IPS-18a (cell line): ENCODE measurements at regions not wholly inside any gene's neighbourhood (a gene's known extent, or its start where the extent isn't known, plus 50 kb on each side); places are given as distances from the start of the nearest gene placed in this dataset.

Experiments
- H3K27ac ChIP-seq: one replicate; pipeline ENCODE4 v1.5.1; 2013; ENCODE audit warnings: low read length
- H3K27me3 ChIP-seq: one replicate; pipeline ENCODE4 v1.6.1; 2013; ENCODE audit warnings: mild to moderate bottlenecking, low read length; ENCODE audit not compliant: control insufficient read depth, insufficient read depth
- H3K36me3 ChIP-seq: one replicate; pipeline ENCODE4 v1.6.1; 2013; ENCODE audit warnings: low read depth, low read length; ENCODE audit not compliant: control insufficient read depth
- H3K4me1 ChIP-seq: one replicate; pipeline ENCODE4 v1.6.1; 2013; ENCODE audit warnings: low read depth, low read length; ENCODE audit not compliant: control insufficient read depth
- H3K4me3 ChIP-seq: one replicate; pipeline ENCODE4 v1.5.1; 2013; ENCODE audit warnings: low read length
- H3K9ac ChIP-seq: one replicate; pipeline ENCODE4 v1.6.1; 2013; ENCODE audit warnings: mild to moderate bottlenecking, low read length, moderate library complexity
- H3K9me3 ChIP-seq: one replicate; pipeline ENCODE4 v1.6.1; 2013; ENCODE audit warnings: low read depth, low read length; ENCODE audit not compliant: control insufficient read depth

DNA sequence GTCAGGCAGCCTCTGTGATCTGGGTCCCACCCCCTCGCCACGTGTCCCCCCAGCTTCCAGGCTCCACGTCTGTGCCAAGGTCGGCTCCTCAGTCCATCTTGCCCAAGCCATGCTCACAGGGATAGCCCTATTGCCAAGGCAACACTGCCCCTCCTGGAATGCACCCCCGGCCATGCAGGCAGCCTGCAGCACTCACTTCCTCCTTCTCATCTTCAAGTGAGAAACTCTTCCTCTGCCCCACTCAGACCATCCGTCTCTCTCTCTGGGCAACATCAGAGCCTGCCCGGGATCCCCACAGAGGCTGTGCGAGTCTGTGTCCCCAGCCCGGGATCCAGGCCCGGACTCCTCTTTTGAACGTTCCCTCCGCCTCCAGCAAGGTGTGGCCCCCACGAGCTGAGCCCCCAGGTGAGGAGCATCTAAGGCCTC is 852.3 kb downstream of the BRD1 start:
- no peaks in the 10 kb centered on the region for H3K9me3 ChIP-seq

DNA sequence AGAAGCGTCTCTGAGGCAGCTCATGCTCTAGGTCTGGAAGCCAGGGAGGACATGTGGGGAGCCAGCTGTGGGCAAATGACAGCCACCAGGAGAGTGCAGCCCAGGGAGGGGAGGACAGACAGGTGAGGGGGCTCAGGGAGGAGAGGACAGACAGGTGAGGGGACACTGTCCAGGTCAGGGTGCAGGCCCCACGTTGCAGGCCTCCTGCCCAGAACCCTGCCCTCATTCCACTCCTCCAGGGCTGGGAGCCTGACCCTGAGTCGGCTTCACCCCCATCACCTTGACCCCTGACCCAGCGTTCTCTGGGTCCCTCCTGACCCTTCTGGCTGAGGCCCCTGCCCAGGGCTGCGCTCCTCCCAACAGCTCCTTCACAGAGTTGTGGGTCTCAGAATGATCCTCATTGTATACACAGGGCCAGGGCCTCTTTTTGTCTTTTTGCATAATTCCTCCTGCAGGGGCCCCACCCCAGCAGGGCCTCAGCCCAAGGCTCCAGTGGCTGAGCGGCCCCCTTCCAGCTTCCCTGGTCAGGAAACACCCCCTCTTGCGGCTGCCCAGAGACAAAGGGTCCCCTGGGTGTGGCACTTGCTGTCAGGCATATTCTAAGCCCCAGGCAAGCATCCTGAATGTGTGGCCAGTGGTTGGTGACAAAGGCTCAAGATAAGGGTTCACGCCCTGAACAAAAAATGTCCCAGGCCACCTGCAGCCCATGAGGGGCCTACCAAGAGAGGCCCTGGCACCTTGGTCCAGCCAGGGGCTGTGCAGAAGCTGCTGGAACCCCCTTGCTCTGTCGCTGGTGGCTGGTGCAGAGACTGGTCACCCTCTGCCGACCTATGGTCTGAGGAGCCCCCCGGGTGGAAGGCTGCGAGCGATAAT is 853.0 kb downstream of the BRD1 start:
- Histone ChIP-seq H3K36me3 (no peaks in the 10 kb centered on the region), H3K27me3 (no peaks in the 10 kb centered on the region), H3K27ac (no peak overlapping the region)

More for the DNA sequence above, 852.3 kb downstream of the BRD1 start:
- no peaks in the 10 kb centered on the region for H3K4me1 ChIP-seq
- H3K27me3 ChIP-seq, result no peaks in the 10 kb centered on the region
- no peaks in the 10 kb centered on the region for H3K36me3 ChIP-seq
- H3K4me3 ChIP-seq, result no peak overlapping the region
- H3K27ac ChIP-seq, result no peak overlapping the region
- no peak overlapping the region for H3K9ac ChIP-seq

GRCh38 chr22:48973694-48974041 is 854.0 kb downstream of the BRD1 start:
- H3K36me3 ChIP-seq, result no peaks in the 10 kb centered on the region

More for the DNA sequence above, 853.0 kb downstream of the BRD1 start:
- Histone ChIP-seq H3K4me1 (no peaks in the 10 kb centered on the region), H3K4me3 (no peak overlapping the region), H3K9ac (no peak overlapping the region), H3K9me3 (no peaks in the 10 kb centered on the region)

DNA sequence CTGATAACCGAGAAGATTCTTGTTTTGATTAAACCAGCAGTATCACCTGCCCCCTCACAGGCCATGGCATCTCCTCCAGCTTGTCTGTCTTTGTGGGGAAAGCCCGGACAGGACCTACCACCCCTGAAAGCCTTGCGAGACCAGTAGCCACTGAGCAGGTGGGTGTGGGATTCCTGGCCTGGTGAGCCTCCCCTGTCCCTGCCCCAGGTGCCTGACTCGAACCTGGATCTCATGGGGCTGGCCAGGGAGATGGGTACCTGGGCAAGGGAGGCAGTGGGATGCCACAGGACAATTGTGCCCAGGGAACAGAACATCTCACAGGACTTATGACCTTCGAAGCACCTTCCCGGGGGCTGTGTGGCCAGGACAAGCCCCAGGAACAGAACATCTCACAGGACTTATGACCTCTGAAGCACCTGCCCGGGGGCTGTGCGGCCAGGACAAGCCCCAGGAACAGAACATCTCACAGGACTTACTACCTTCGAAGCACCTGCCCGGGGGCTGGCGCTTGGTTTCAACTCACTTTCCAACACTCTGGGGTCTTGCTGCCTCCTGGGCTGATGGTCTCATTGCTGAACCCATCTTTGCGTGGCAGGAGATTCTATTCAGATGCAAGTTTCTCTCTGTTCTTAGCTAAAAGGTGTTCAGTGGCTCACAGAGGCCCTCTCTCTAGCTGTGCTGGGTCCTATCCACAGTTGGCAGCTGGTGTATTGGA is 854.5 kb downstream of the BRD1 start:
- no peak overlapping the region for H3K27ac ChIP-seq
- H3K9me3 ChIP-seq, result no peaks in the 10 kb centered on the region
- no peaks in the 10 kb centered on the region for H3K4me1 ChIP-seq
- H3K9ac ChIP-seq, result no peak overlapping the region
- H3K27me3 ChIP-seq, result no peaks in the 10 kb centered on the region
- no peaks in the 10 kb centered on the region for H3K36me3 ChIP-seq
- H3K4me3 ChIP-seq, result no peak overlapping the region

More at GRCh38 chr22:48973694-48974041, 854.0 kb downstream of the BRD1 start:
- H3K9me3 ChIP-seq, result no peaks in the 10 kb centered on the region
- no peak overlapping the region for H3K4me3 ChIP-seq
- no peaks in the 10 kb centered on the region for H3K4me1 ChIP-seq
- H3K27ac ChIP-seq, result no peak overlapping the region
- no peak overlapping the region for H3K9ac ChIP-seq
- H3K27me3 ChIP-seq, result no peaks in the 10 kb centered on the region

DNA sequence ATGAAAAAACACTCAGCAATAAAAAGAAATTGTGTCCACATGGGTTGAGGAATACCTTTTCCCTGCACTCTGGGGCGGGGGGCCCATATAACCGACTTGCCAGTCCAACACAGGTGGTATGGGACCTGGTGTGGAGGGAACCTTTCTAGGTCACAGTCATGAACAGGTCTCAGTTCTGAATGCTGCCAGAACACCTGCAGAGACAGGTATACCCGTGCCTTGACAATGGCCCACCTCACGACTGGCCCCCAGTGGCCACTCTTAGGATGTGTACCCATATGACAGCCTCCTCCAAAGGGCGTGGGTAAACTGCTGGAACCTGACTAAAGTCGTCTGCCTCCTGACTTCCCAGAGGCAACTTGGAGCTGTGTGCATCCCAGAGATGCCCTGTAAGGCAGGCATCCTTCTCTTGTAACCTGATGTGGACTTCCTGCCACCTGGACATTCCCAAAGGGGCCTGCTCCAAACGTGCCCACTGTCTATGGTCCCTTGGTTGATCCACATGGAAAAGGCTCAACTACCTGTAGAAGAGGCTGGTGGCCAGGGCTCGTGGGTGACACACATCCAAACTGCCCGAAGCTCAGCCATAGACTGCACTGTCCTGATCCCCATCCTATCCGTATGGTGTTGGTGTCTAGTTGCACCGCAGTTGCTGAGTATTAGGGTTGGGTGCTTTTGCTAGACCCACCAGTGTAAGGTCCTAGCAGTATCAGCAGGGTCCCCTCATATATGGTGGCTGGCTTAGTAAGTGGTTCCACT is 859.3 kb downstream of the BRD1 start:
- Histone ChIP-seq H3K4me3 (no peak overlapping the region), H3K9ac (no peak overlapping the region), H3K9me3 (no peaks in the 10 kb centered on the region), H3K36me3 (no peaks in the 10 kb centered on the region), H3K27ac (no peak overlapping the region), H3K27me3 (no peaks in the 10 kb centered on the region), H3K4me1 (peaks cover 5% of the 10 kb centered on the region)

- Histone ChIP-seq H3K27me3 (no peaks in the 10 kb centered on the region), H3K4me1 (peaks cover 23% of the 10 kb centered on the region), H3K27ac (peak overlapping the region; percentile 35)
Observed at GRCh38 chr22:48963405-48963804, 864.3 kb downstream of the BRD1 start.

DNA sequence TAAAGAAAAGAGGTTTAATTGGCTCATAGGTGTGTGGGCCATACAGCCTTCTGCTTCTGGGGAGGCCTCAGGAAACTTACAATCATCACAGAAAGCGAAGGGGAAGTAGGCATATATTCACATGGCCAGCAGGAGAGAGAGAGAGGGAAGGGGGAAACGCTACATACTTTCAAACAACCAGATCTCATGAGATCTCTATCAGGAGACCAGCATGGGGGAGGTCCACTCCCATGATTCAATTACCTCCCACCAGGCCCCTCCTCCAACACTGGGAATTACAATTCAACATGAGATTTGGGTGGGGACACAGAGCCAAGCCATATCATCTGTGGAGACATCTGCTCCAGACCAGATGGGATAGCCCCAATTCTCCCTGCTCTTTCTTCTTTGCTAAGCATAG is 866.0 kb downstream of the BRD1 start:
- Histone ChIP-seq H3K4me1 (peaks cover 23% of the 10 kb centered on the region), H3K4me3 (no peak overlapping the region), H3K36me3 (no peaks in the 10 kb centered on the region), H3K27ac (no peak overlapping the region), H3K27me3 (no peaks in the 10 kb centered on the region), H3K9ac (no peak overlapping the region), H3K9me3 (no peaks in the 10 kb centered on the region)

More at GRCh38 chr22:48963405-48963804, 864.3 kb downstream of the BRD1 start:
- no peak overlapping the region for H3K4me3 ChIP-seq
- H3K9ac ChIP-seq, result peak overlapping the region; percentile 20
- H3K9me3 ChIP-seq, result no peaks in the 10 kb centered on the region
- no peaks in the 10 kb centered on the region for H3K36me3 ChIP-seq

DNA sequence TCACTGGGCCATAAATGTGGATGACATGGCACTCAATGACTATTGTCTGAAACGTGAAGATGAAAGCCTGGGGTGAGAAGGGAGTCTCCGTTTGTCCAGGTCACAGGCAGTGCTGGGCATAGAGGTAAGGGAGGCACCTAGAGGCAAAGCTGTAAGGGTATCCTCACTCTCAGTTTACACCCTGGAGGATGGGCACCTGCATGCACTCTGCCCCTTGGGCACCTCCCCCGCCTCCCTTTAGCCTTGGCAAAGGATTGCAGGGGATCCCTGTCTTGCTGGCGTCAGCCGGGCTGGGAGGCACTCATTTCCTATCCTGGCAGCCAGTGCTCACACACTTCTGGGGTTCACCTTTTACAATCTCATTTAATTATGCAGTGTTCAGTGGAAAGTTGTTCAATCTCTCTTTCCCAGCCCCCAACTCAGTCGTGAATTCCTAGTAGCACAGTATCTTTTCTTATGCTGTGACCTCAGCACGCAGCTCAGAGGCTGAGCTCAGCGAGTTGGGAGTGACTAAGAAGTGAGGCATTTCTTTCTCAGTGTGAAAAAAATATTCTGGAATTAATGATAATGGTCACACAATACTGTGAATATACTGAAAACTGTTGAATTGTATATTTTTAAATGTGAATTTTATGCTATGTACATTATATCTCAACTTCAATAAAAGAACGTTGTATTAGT is 866.6 kb downstream of the BRD1 start:
- H3K9ac ChIP-seq, result no peak overlapping the region
- no peak overlapping the region for H3K27ac ChIP-seq
- no peaks in the 10 kb centered on the region for H3K27me3 ChIP-seq
- H3K4me3 ChIP-seq, result no peak overlapping the region
- H3K36me3 ChIP-seq, result no peaks in the 10 kb centered on the region
- peaks cover 23% of the 10 kb centered on the region for H3K4me1 ChIP-seq
- no peaks in the 10 kb centered on the region for H3K9me3 ChIP-seq

- Histone ChIP-seq H3K4me1 (peaks cover 23% of the 10 kb centered on the region), H3K27me3 (no peaks in the 10 kb centered on the region), H3K9ac (no peak overlapping the region), H3K4me3 (no peak overlapping the region), H3K9me3 (no peaks in the 10 kb centered on the region), H3K36me3 (no peaks in the 10 kb centered on the region), H3K27ac (no peak overlapping the region)
Observed at GRCh38 chr22:48960576-48960975, 867.1 kb downstream of the BRD1 start.

DNA sequence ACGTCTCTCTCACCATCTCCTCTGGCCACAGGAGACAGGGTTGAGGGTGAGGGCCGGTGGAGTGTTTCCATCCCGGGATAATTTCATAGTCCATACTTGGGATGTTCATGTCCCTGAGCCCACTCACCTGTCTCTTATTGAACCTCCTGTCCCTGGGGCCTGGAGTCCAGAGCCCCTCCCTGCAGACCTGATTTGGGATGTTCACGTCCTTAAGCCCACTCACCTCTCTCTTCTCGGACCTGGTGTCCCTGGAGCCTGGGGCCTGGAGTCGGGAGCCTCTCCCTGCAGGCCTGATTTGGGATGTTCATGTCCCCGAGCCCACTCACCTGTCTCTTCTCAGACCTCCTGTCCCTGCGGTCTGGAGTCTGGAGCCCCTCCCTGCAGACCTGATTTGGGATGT is 868.2 kb downstream of the BRD1 start:
- no peaks in the 10 kb centered on the region for H3K36me3 ChIP-seq
- no peaks in the 10 kb centered on the region for H3K9me3 ChIP-seq
- H3K27ac ChIP-seq, result no peak overlapping the region
- no peaks in the 10 kb centered on the region for H3K27me3 ChIP-seq
- no peak overlapping the region for H3K9ac ChIP-seq
- H3K4me3 ChIP-seq, result no peak overlapping the region
- H3K4me1 ChIP-seq, result peaks cover 23% of the 10 kb centered on the region

GRCh38 chr22:48957987-48958321 is 869.7 kb downstream of the BRD1 start:
- Histone ChIP-seq H3K36me3 (no peaks in the 10 kb centered on the region), H3K9me3 (no peaks in the 10 kb centered on the region), H3K9ac (no peak overlapping the region), H3K4me3 (no peak overlapping the region), H3K27me3 (no peaks in the 10 kb centered on the region), H3K4me1 (peaks cover 14% of the 10 kb centered on the region), H3K27ac (no peak overlapping the region)
